ENCODE measurements at regions not wholly inside any gene's neighbourhood (a gene's known extent, or its start where the extent isn't known, plus 50 kb on each side); places are given as distances from the start of the nearest gene placed in this dataset.

GRCh38 chr10:120007261-120007660 lies 114.7 kb downstream of the SEC23IP start:
- no peak for TF ChIP-seq CTCF (IDR thresholded peaks at IDR 0.05)
- Histone ChIP-seq H3K4me2 (ENCODE audit: low read length) (no peak overlapping the region), H3K27me3 (ENCODE audit: control insufficient read depth, insufficient read depth, low read length) (no peaks in the 10 kb centered on the region), H3K4me3 (ENCODE audit: low read depth, low read length) (no peak overlapping the region), H3K36me3 (ENCODE audit: control insufficient read depth, insufficient read depth, low read length) (no peaks in the 10 kb centered on the region), H3K9ac (no peak overlapping the region), H3K9me3 (ENCODE audit: control insufficient read depth, low read length) (no peaks in the 10 kb centered on the region), H2AFZ (no peak overlapping the region), H3K79me2 (no peaks in the 10 kb centered on the region), H3K4me1 (no peaks in the 10 kb centered on the region), H3K27ac (no peak overlapping the region)

GRCh38 chr10:120011359-120012130 lies 119.0 kb downstream of the SEC23IP start:
- peak overlapping the region; percentile 16 for H3K4me3 ChIP-seq (ENCODE audit: low read depth, low read length)
- H3K9me3 ChIP-seq (ENCODE audit: control insufficient read depth, low read length) = no peaks in the 10 kb centered on the region
- TF ChIP-seq CTCF (IDR thresholded peaks at IDR 0.05) = peak; percentile 8

GRCh38 chr10:120012131-120012400 lies 119.5 kb downstream of the SEC23IP start:
- H3K9me3 ChIP-seq (ENCODE audit: control insufficient read depth, low read length) = no peaks in the 10 kb centered on the region
- no peak overlapping the region for H2AFZ ChIP-seq
- H3K4me3 ChIP-seq (ENCODE audit: low read depth, low read length) = no peak overlapping the region
- H3K27ac ChIP-seq = no peak overlapping the region
- H3K9ac ChIP-seq = no peak overlapping the region
- no peak overlapping the region for H3K4me2 ChIP-seq (ENCODE audit: low read length)
- no peaks in the 10 kb centered on the region for H3K4me1 ChIP-seq
- no peaks in the 10 kb centered on the region for H3K27me3 ChIP-seq (ENCODE audit: control insufficient read depth, insufficient read depth, low read length)
- H3K79me2 ChIP-seq = no peaks in the 10 kb centered on the region
- TF ChIP-seq CTCF (IDR thresholded peaks at IDR 0.05) = no peak
- no peaks in the 10 kb centered on the region for H3K36me3 ChIP-seq (ENCODE audit: control insufficient read depth, insufficient read depth, low read length)

More at GRCh38 chr10:120011359-120012130, 119.0 kb downstream of the SEC23IP start:
- Histone ChIP-seq H3K79me2 (no peaks in the 10 kb centered on the region), H3K27me3 (ENCODE audit: control insufficient read depth, insufficient read depth, low read length) (no peaks in the 10 kb centered on the region), H3K36me3 (ENCODE audit: control insufficient read depth, insufficient read depth, low read length) (no peaks in the 10 kb centered on the region), H3K27ac (no peak overlapping the region), H3K4me1 (no peaks in the 10 kb centered on the region), H3K9ac (no peak overlapping the region), H3K4me2 (ENCODE audit: low read length) (peak overlapping the region; percentile 65), H2AFZ (peak overlapping the region; percentile 75)

GRCh38 chr10:120012566-120012965 lies 120.0 kb downstream of the SEC23IP start:
- Histone ChIP-seq H3K27ac (no peak overlapping the region), H3K9ac (no peak overlapping the region), H2AFZ (no peak overlapping the region), H3K4me2 (ENCODE audit: low read length) (no peak overlapping the region), H3K4me3 (ENCODE audit: low read depth, low read length) (no peak overlapping the region), H3K9me3 (ENCODE audit: control insufficient read depth, low read length) (no peaks in the 10 kb centered on the region), H3K27me3 (ENCODE audit: control insufficient read depth, insufficient read depth, low read length) (no peaks in the 10 kb centered on the region), H3K79me2 (no peaks in the 10 kb centered on the region), H3K4me1 (no peaks in the 10 kb centered on the region), H3K36me3 (ENCODE audit: control insufficient read depth, insufficient read depth, low read length) (no peaks in the 10 kb centered on the region)
- no peak for TF ChIP-seq CTCF (IDR thresholded peaks at IDR 0.05)

- Histone ChIP-seq H3K27me3 (ENCODE audit: control insufficient read depth, insufficient read depth, low read length) (no peaks in the 10 kb centered on the region), H3K4me3 (ENCODE audit: low read depth, low read length) (no peak overlapping the region), H3K4me1 (no peaks in the 10 kb centered on the region), H3K9me3 (ENCODE audit: control insufficient read depth, low read length) (no peaks in the 10 kb centered on the region), H3K4me2 (ENCODE audit: low read length) (no peak overlapping the region), H2AFZ (no peak overlapping the region), H3K27ac (no peak overlapping the region), H3K9ac (no peak overlapping the region), H3K79me2 (no peaks in the 10 kb centered on the region), H3K36me3 (ENCODE audit: control insufficient read depth, insufficient read depth, low read length) (no peaks in the 10 kb centered on the region)
- no peak for TF ChIP-seq CTCF (IDR thresholded peaks at IDR 0.05)
Measured at GRCh38 chr10:120014031-120014430, 121.5 kb downstream of the SEC23IP start.

Measured in parathyroid adenoma (tissue), 2 donors.